Adrenal gland (tissue), 9 donors: ENCODE measurements at regions not wholly inside any gene's neighbourhood (a gene's known extent, or its start where the extent isn't known, plus 50 kb on each side); places are given as distances from the start of the nearest gene placed in this dataset.
A peak's percentile ranks its signal among the peaks of the same experiment; 100 is the strongest.

ENCODE experiments used
- DNase-seq, 7 donors: peaks; one replicate each; pipeline ENCODE4 v3.0.0-alpha.2; 2019 to 2020
- H3K27ac ChIP-seq, 5 donors: fragments of 200-600 bp; sonication (generic) in 4 of 5; 1 replicate in 3 of 5; 2 replicates in 2 of 5; pipeline versions ENCODE4 v1.5.1 to v1.8.0; 2016 to 2020; ENCODE audit warnings: mild to moderate bottlenecking in 1 of 5
- H3K27me3 ChIP-seq: fragments of 200-600 bp; 2 replicates; pipeline ENCODE4 v1.8.0; 2021
- H3K36me3 ChIP-seq, 2 donors: fragments of 200-600 bp; replicated peaks in 1 of 2; 1 replicate in 1 of 2; 2 replicates in 1 of 2; pipeline versions ENCODE4 v1.5.1 to v1.8.0; 2018 to 2022
- H3K4me1 ChIP-seq, 2 donors: fragments of 200-600 bp; replicated peaks in 1 of 2; 1 replicate in 1 of 2; 2 replicates in 1 of 2; pipeline versions ENCODE4 v1.5.1 to v1.8.0; 2018 to 2021
- H3K4me3 ChIP-seq, 4 donors: fragments of 200-600 bp; sonication (generic) in 3 of 4; one replicate each; pipeline ENCODE4 v1.5.1; 2016 to 2018
- H3K9me3 ChIP-seq, 3 donors: fragments of 200-600 bp; sonication (generic) in 1 of 3; replicated peaks in 1 of 3; 1 replicate in 2 of 3; 2 replicates in 1 of 3; pipeline versions ENCODE4 v1.5.1 to v1.8.0; 2016 to 2021
- CTCF ChIP-seq, 6 experiments: fragments of 450-650 bp in 4 of 6; fragments of 200-600 bp in 2 of 6; sonication (generic) in 1 of 6; IDR thresholded peaks; 1 replicate in 5 of 6; 2 replicates in 1 of 6; pipeline versions ENCODE4 v1.5.1 to v1.8.0; 2016 to 2021; ENCODE audit warnings: antibody characterized with exemption in 6 of 6, mild to moderate bottlenecking in 2 of 6, moderate library complexity in 1 of 6
- POLR2A ChIP-seq, 2 donors: fragments of 450-650 bp; IDR thresholded peaks; one replicate each; pipeline ENCODE4 v1.6.1; 2017; ENCODE audit warnings: antibody characterized with exemption in 2 of 2, mild to moderate bottlenecking in 2 of 2, moderate library complexity in 1 of 2
- WGBS, 4 donors: extraction: QIAGEN DNeasy Blood & Tissue Kit in 2 of 4; methylation state at CpG; one replicate each; pipeline versions ENCODE4 v1.1.5 to v1.1.7; 2013 to 2017; 5-methylcytosine and 5-hydroxymethylcytosine counted together
- intact Hi-C, 2 donors: fragments of 100-400 bp; cut with DNase I; formaldehyde crosslinking; loops; one replicate each; pipeline versions ENCODE4 v1.14.1 to v1.15.0; 2022 to 2023
- donor health status: healthy with polysubstance abuse.
- donor health status: Bipolar disorder and iron deficiency.
- donor health status: DM: yes; HTN: yes; CAD: no.
- donor health status: DM: no; HTN: no; CAD: no.
- donor health status: DM: no; HTN: no; CAD: no.

- intact Hi-C loops = no loop called here
- Histone ChIP-seq H3K4me1 (no peaks in the 10 kb centered on the region), H3K4me3 (no peak overlapping the region), H3K27ac (no peak overlapping the region), H3K27me3 (no peaks in the 10 kb centered on the region), H3K36me3 (no peaks in the 10 kb centered on the region), H3K9me3 (no peaks in the 10 kb centered on the region)
- no peak for DNase-seq
- TF ChIP-seq POLR2A (IDR thresholded peaks at IDR 0.05) (no peak), CTCF (IDR thresholded peaks at IDR 0.05) (no peak)
- 66 to 72% (median 70%) methylated on average over 2 of the region's 2 CpGs for WGBS, 4 donors
These were observed 828.8 kb upstream of the CRIM1 start for GRCh38 chr2:35526741-35527140.

GRCh38 chr2:35522450-35522849 lies 833.1 kb upstream of the CRIM1 start:
- Histone ChIP-seq H3K27ac (no peak overlapping the region), H3K4me1 (no peaks in the 10 kb centered on the region), H3K4me3 (no peak overlapping the region), H3K27me3 (no peaks in the 10 kb centered on the region), H3K9me3 (no peaks in the 10 kb centered on the region), H3K36me3 (no peaks in the 10 kb centered on the region)
- TF ChIP-seq POLR2A (IDR thresholded peaks at IDR 0.05) = no peak
- no peak for TF ChIP-seq CTCF (IDR thresholded peaks at IDR 0.05)
- no peak for DNase-seq
- WGBS, 4 donors = 66 to 84% (median 81%) methylated on average over 3 of the region's 3 CpGs
- intact Hi-C loops = no loop called here

GRCh38 chr2:35510636-35511035 lies 844.9 kb upstream of the CRIM1 start:
- TF ChIP-seq POLR2A (IDR thresholded peaks at IDR 0.05) = no peak
- TF ChIP-seq CTCF (IDR thresholded peaks at IDR 0.05) = no peak
- Histone ChIP-seq H3K4me3 (no peak overlapping the region), H3K36me3 (no peaks in the 10 kb centered on the region), H3K27ac (no peak overlapping the region), H3K4me1 (no peaks in the 10 kb centered on the region), H3K9me3 (no peaks in the 10 kb centered on the region), H3K27me3 (no peaks in the 10 kb centered on the region)
- peak in 1 of 7 donors; percentile 1 for DNase-seq
- 55 to 70% (median 64%) methylated on average over 3 of the region's 3 CpGs for WGBS, 4 donors
- intact Hi-C loops = no loop called here

- no peak for DNase-seq
- Histone ChIP-seq H3K36me3 (no peaks in the 10 kb centered on the region), H3K4me3 (no peak overlapping the region), H3K9me3 (no peaks in the 10 kb centered on the region), H3K4me1 (no peaks in the 10 kb centered on the region), H3K27ac (no peak overlapping the region), H3K27me3 (no peaks in the 10 kb centered on the region)
- 63 to 87% (median 75%) methylated on average over 2 of the region's 2 CpGs for WGBS, 4 donors
- intact Hi-C loops = no loop called here
- TF ChIP-seq CTCF (IDR thresholded peaks at IDR 0.05) = no peak
- TF ChIP-seq POLR2A (IDR thresholded peaks at IDR 0.05) = no peak
These were observed 847.0 kb upstream of the CRIM1 start for GRCh38 chr2:35508601-35509000.
